NB4 (cell line): ENCODE measurements at regions not wholly inside any gene's neighbourhood (a gene's known extent, or its start where the extent isn't known, plus 50 kb on each side); places are given as distances from the start of the nearest gene placed in this dataset.

Experiments used
- CTCF ChIP-seq: IDR thresholded peaks from one replicate; pipeline ENCODE4 v1.5.1; 2012; ENCODE audit warnings: low read depth, low read length
- POLR2A ChIP-seq: IDR thresholded peaks from 2 replicates; pipeline ENCODE4 v1.6.1; 2011; ENCODE audit warnings: mild to moderate bottlenecking; ENCODE audit not compliant: insufficient read length; ENCODE audit errors: extremely low read depth

- TF ChIP-seq POLR2A, result no peak
- TF ChIP-seq CTCF, result no peak
Measured at GRCh38 chr18:73939391-73939790, 208.2 kb downstream of the FBXO15 start.
